HG02642 (cell line): ENCODE measurements at regions not wholly inside any gene's neighbourhood (a gene's known extent, or its start where the extent isn't known, plus 50 kb on each side); places are given as distances from the start of the nearest gene placed in this dataset.

Source experiments
- ATAC-seq: cut with Tn5 transposase; IDR thresholded peaks from one replicate; pipeline ENCODE4 v1.9.1; 2021; ENCODE audit warnings: mild to moderate bottlenecking; ENCODE audit not compliant: unreplicated experiment, poor library complexity

- no peak for ATAC-seq
Measured at GRCh38 chr7:25646726-25647413, 418.6 kb upstream of the NPVF start.

GRCh38 chr7:25647872-25648271 is 419.6 kb upstream of the NPVF start:
- no peak for ATAC-seq

DNA sequence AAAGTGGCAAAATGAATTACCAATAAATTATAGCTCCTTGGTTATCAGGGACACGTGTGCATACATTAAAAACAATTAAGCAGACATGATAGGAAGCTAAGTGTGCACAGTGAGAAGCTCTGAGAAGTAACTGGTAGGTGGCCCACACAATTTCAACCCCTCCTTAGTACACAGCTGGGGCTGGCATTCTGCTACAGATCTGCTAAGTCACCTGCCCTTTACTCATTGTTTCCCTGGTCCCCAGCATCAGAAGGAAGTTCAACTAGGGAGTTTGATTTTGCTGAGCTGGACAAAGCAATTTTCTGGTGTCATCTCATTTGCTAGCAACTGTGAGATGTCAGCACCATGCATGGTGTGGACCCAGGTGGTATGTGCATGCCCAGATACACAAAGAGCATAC is 424.1 kb upstream of the NPVF start:
- no peak for ATAC-seq

DNA sequence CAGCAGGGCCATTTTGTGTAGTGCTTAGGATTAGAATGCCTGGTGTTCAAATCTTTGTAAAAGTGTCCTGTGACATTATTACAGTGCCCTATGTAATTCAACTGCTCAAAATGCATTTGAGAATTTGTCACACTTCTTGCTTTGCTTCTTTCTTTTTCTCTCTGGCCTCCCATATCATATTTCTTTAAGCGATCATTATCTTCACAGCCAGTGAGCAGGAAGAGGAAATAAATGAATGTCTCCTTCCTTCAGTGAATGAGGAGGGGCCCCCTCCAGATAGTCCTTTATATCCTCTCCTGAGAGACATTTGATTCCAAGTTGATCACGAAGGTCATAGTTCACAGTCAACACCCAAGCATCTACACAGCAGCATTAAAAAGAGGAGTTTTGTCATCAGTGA is 425.1 kb upstream of the NPVF start:
- ATAC-seq: no peak

GRCh38 chr7:25656071-25656470 is 427.8 kb upstream of the NPVF start:
- no peak for ATAC-seq

DNA sequence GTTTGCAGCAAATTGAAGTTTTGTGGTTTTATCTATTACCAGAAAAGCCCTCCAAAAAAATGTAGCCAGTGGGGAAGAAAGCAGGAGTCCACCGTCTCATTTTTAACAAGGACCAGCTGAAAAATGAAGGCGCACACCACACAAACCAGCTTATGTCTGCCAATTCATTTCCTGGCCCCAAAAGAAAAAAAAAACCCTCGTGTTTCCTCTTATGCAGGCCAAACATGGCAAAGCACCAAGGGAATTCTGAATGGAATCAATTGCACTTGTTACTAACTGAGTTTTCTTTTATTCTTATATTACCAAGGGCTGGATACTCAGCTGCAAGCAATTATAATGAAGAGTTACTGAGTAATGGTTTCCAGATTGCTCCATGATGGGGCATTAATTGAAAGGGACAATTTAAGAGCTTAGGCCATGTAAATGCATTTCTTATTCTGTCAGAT is 428.3 kb upstream of the NPVF start:
- ATAC-seq: no peak

GRCh38 chr7:25658375-25658774 is 430.1 kb upstream of the NPVF start:
- ATAC-seq: no peak

DNA sequence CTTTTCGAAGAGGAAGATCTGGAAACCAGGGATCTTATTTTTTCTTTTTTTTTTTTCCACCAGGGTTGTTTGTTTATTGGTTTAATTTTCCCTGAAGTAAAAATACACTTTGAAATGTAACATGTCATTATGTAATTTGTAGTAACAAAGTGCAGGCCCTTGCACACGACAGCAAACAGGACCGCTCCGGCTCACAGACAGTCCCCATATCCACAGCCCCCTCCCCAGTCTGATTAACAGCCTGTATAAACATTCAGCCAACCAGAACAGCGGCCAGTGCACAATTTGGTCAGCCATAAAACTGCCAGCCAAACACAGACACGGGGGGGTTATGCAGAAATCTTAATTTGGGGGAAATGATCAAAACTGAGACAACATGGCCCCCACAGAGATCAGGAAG is 431.6 kb upstream of the NPVF start:
- no peak for ATAC-seq

- ATAC-seq: no peak
Measured at GRCh38 chr7:25662841-25663800, 434.8 kb upstream of the NPVF start.

GRCh38 chr7:25663877-25664276 is 435.6 kb upstream of the NPVF start:
- no peak for ATAC-seq

DNA sequence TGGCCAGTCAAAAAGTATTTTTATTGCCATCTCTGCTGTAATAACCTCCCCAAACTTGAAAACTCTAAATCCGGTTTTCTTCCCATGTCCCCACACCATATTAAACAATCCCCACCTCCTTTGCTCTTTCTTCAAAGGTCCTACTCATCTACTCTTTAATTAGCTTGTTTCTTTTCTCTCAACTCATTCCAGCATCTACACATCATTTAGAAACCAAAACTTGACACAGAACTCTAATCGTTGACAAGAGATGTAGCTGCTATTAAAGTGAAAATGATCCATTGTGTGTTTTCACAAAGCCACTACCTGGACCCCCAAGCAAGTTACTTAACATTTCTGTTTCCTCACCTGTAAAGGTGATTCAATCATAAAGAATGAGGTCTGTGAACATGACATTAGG is 436.3 kb upstream of the NPVF start:
- no peak for ATAC-seq

DNA sequence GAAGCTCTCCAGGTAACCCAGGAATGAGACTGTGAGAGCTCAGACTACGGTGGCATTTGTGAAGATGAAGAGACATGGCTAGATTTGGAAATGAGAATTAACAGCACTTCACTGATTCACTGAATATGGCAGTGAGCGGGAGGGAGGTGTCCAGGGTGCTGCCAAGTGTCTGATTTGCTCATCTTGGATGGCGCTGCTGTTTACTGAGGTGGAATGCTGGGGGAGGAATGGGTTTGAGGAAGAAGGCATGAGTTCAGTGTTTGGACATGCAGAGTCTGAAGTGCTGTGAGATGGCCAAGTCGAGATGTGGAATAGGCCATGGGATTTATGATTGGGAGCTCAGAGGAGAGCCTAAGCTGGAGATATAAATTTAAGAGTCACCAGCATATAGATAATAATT is 437.1 kb upstream of the NPVF start:
- no peak for ATAC-seq

DNA sequence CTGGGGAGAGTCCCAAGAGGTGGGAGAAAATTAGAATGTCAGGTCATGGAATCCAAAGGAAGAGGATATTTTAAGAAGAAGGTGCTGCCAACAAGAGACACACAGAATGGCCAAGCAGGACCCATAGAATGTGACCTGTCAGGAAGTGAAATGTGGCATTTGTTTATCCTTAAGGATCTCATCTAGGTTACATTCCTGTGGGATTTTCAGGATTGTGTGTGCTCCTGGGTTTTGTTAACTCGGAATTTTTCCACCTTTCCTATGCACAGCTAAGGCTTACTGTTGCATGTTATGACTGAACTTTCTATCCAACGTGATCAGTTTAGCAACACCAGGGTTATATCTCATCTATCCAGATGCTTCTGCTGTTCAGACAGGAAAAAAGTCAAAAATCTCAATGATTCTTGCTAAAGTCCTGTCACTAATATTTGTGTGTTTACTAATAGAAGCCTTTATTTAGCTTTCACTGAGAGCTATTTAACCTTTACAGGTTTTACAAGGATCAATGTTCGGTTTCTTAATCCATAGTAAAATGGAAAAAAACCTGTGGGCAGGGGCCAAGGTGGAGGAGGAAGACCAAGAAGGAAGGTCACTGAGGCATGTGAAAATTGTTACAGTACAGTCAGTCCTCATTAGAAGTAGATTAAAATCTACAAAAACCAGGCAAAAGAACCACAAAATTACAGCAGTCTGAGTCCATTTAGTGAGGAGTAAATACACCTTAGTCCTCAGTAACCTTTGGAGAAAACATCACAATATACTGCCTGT is 437.8 kb upstream of the NPVF start:
- no peak for ATAC-seq

DNA sequence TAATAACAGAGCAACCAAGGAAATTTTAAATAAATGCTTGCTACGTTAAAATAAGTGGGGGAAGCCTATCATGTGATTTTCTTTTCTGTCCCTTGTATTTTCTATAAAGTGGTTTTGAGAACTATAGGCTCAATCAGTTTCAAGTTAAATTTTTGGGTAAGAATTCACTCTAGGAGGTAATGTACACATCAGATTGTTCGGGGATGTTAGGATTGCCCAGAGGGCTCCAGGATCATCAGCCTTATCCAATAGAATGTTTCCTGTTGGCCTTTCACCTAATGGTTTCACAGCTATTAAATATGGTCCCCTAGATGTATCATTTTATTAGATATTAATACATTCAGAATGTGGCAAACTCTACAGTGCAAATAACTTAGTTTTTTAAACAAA is 438.4 kb upstream of the NPVF start:
- no peak for ATAC-seq

DNA sequence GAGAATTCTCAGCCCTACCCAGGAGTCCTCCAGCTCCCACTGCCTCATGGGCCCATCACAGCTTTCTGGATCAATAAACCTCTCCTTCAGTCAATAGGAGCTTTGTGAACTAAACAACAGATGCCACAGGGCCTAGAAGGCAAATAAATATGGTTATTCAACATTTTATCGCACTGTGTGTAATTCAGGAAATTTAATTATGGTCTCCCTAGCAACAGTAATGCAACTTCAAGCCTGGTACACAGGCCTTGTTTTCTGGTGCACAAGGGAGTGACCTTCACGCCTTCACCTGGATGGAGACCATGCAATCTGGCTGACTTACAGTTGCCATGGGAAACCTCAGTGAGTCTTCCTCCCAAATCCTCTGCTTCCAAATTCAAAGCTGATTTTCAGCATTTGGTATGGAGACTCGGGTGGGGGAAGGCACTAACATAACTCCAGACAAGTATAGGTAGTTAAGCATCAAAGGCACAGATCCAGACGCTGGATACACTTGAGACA is 441.0 kb upstream of the NPVF start:
- ATAC-seq: no peak

DNA sequence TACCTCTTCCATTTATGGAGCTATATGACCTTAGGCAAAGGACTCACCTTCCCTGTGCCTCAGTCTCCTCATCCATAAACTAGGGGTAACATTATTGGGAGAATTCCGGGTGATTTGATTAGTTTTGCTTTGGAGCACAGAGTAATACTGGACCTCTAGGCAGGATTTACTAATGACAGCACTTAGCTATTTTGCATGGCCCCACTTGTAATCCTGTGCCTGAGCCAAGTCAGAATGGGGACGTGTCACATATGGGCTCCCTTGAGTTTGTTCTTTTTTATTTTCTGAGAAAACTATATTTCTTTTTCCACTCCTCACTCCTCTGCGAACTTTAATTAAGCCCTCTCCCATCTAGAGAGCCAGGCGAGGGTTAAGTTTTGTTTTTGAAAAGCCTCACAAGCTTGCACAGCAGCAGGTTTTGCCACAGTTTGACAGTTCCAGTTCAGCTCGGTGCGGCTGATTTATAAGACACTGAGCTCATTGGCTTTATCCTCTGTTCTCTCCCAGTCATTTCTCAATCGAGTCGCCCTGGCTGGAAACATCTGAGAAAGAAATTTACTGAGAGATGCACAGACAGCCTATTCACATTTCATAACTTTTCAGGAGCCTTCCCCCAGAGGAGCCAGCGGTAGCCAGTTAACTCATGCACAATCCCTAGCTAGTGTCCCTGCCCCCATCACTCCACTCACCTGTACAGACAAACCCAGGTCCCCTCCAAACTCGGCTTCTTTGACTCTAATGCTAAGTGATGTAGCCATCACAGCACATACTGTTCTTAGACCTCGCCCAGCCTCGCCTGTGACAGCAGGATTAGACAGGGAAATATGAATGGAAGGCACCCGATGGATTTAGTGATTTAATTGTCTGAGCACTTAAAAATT is 441.9 kb upstream of the NPVF start:
- no peak for ATAC-seq

DNA sequence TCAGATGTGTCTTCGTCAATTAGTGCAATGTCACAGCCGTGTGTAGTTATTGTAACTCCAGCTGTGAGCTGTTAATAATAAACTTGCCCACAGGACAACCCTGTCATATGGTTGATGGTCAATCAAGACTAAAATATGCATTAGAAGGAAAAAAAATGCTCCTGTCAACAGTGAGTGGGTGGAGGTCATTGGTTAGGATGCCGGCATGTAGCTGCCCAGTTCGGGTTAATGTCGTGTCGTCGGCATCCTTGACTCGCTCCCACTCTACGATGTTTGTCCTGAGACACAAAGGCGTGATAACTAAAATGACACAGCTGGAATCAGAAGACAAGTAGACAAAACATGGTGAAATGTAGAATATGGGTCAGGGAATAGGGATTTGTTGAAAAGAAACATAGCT is 442.8 kb upstream of the NPVF start:
- no peak for ATAC-seq

DNA sequence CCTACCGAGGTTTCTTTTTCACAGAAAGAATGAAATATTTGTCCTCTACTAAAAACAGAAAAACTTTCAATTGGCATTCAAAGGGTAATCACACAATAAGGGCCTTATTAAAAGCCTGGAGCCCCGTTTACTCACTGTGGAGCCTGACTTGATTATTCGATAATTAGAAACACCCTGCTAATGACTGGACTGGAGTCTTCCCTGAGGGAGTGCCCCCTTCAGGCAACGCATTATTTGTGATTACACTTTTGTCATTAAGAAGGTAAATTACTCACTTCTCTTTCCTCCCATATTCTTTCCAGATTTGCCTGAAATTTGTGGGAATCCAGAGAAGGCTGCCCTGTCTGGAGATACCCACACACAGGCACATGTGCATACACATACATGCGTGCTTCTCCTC is 444.2 kb upstream of the NPVF start:
- no peak for ATAC-seq

- ATAC-seq: no peak
Measured at GRCh38 chr7:25675789-25676474, 447.6 kb upstream of the NPVF start.
